Adrenal gland (tissue), 5 donors: ENCODE measurements at regions not wholly inside any gene's neighbourhood (a gene's known extent, or its start where the extent isn't known, plus 50 kb on each side); places are given as distances from the start of the nearest gene placed in this dataset.

Experiments
- POLR2A ChIP-seq, 2 donors: fragments of 450-650 bp; IDR thresholded peaks; one replicate each; pipeline ENCODE4 v1.6.1; 2017; ENCODE audit warnings: antibody characterized with exemption in 2 of 2, mild to moderate bottlenecking in 2 of 2, moderate library complexity in 1 of 2
- TF ChIP-seq, protein P1 (sequence below), 6 experiments: fragments of 450-650 bp in 4 of 6; fragments of 200-600 bp in 2 of 6; sonication (generic) in 1 of 6; IDR thresholded peaks; 1 replicate in 5 of 6; 2 replicates in 1 of 6; pipeline versions ENCODE4 v1.5.1 to v1.8.0; 2016 to 2021; ENCODE audit warnings: antibody characterized with exemption in 6 of 6, mild to moderate bottlenecking in 2 of 6, moderate library complexity in 1 of 6
- donor health status: DM: no; HTN: no; CAD: no.

GRCh38 chr5:173743641-173744343, 127.3 kb upstream of the BOD1 start:
- TF ChIP-seq, protein P1, sequence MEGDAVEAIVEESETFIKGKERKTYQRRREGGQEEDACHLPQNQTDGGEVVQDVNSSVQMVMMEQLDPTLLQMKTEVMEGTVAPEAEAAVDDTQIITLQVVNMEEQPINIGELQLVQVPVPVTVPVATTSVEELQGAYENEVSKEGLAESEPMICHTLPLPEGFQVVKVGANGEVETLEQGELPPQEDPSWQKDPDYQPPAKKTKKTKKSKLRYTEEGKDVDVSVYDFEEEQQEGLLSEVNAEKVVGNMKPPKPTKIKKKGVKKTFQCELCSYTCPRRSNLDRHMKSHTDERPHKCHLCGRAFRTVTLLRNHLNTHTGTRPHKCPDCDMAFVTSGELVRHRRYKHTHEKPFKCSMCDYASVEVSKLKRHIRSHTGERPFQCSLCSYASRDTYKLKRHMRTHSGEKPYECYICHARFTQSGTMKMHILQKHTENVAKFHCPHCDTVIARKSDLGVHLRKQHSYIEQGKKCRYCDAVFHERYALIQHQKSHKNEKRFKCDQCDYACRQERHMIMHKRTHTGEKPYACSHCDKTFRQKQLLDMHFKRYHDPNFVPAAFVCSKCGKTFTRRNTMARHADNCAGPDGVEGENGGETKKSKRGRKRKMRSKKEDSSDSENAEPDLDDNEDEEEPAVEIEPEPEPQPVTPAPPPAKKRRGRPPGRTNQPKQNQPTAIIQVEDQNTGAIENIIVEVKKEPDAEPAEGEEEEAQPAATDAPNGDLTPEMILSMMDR (IDR thresholded peaks at IDR 0.05), result no peak
- no peak for TF ChIP-seq POLR2A (IDR thresholded peaks at IDR 0.05)
